Hepatocyte (in vitro differentiated cells): ENCODE measurements at regions not wholly inside any gene's neighbourhood (a gene's known extent, or its start where the extent isn't known, plus 50 kb on each side); places are given as distances from the start of the nearest gene placed in this dataset.

Source experiments
- CTCF ChIP-seq: fragments of 200-600 bp; sonication (generic); IDR thresholded peaks from 2 replicates; pipeline ENCODE4 v1.5.1; 2016; ENCODE audit warnings: antibody characterized with exemption, mild to moderate bottlenecking; ENCODE audit not compliant: poor library complexity
- EZH2 ChIP-seq: fragments of 200-600 bp; sonication (generic); IDR thresholded peaks from 2 replicates; pipeline ENCODE4 v1.6.1; 2016; ENCODE audit warnings: antibody characterized with exemption, mild to moderate bottlenecking, borderline replicate concordance
- EZH2phosphoT487 ChIP-seq: fragments of 200-600 bp; sonication (generic); IDR thresholded peaks from one replicate; pipeline ENCODE4 v1.6.1; 2018; ENCODE audit warnings: antibody characterized with exemption, mild to moderate bottlenecking, low read depth, moderate library complexity; ENCODE audit not compliant: unreplicated experiment, severe bottlenecking

DNA sequence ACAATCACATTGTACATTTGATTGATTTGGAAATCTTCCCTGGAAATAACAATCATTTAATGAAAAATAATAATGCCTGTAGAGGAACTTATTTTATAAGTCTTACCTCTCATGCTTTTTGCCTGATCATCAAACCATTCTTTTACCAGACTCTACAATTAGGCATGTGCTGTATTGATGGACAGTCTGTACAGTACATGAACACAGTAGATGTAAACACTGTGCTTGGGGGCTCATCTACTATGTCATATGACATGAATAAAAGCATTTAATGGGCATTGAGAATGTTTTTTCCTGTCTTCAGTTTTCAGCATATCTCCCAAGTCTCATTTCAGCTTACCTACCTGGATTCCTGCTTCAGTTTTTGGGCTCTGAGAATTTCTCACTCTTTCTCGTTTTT lies 1070.9 kb downstream of the STIM2 start:
- TF ChIP-seq CTCF = no peak
- no peak for TF ChIP-seq EZH2
- TF ChIP-seq EZH2phosphoT487 = no peak
